IPS-NIHi7 (cell line): ENCODE measurements at regions not wholly inside any gene's neighbourhood (a gene's known extent, or its start where the extent isn't known, plus 50 kb on each side); places are given as distances from the start of the nearest gene placed in this dataset.

Experiments
- DNase-seq: peaks from one replicate; pipeline ENCODE4 v3.0.0; 2012; ENCODE audit warnings: mixed read lengths; ENCODE audit errors: extremely low spot score

DNA sequence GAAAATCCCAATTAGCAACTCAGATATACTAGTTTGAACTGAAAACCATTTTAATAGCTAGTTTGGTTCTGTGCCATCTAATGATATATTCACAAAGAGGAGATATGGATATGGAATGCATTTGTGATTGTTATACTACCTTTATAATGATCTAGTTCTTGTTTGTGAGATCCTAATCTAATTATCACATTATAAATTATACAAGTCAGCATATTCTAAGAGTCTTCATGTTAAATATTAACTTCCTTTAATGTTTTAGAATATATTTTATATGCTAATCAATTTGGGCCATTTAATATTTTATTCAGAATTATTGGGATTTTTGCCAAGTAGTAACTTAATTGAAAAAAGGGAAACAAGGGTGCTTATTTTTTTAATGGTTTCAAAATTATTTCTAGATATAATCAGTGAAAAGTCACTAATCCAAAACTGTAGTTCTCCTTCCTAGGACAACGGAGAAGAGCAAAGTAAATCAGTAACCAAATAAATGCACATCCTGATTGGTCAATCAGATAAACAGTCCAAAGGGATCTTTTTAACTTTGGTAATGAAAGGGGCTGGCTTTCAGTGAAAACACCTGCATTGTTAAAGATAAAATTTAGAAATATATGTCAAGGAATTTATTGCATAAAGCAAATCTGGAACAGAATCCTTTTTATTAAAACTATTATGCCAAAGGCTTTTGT lies 173.9 kb upstream of the MEOX2 start:
- DNase-seq: no peak

DNA sequence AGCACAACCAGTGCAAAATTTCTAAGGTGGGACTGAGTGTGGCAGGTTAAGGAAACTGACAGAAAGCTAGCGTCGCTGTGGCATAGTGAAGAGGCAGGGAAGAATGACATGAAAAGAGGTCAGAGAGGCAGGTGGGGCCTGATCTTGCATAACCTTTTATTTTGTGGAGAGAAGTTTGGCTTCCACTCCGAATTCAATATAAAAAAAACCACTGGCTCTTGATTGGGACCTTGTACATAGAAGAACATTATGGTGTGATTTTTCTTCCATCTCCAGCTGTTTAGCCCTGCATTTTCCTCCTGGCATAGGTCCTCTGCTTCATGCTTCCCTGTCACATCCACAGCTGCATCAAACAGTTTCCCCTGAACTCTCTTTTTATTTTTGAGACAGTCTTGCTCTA lies 170.5 kb upstream of the MEOX2 start:
- DNase-seq: no peak

DNA sequence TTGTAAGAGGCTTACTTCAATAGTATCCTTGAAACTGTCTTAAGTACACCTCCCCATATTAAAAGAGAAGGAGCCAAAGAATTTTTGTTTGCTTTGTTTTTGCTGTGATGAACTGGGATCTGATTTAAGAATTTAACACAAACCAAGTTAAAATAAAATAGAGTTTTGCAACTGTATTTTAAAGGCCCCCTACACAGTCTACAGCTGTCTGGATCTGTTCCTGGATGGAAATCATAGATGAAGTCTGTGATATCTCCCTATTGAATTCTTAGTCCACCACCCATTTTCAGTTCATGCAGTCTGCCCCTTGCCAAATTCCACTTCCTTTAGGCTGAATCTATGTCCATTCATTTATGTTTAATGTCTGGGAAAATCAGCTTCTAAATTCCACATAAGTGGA lies 169.8 kb upstream of the MEOX2 start:
- no peak for DNase-seq

DNA sequence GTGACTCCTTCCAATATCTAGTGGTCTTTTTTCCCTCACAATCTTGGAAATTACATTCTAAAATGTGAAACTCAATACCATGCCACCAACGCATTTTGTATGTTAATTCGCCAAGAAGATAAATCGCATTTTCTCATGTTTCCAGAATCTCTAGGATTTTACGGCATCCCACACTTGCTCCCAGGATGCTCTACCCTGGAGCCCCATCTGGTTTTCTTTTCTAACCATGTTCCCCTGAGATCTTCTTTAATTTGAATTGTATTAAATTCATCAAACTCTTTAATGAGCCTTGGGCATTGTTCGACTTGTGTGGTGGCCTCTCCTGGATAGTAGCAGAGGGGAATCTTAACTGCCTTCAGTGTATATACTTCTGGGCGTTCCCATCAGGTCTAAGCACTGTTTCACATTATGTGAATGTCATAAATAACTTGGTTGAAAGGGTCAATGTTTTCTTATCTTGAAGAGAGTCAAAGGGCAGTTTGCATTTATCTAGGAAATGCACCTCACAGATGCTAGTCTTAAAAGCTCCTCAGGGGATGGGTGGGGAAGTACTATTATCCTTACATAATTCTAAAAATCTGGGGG lies 169.1 kb upstream of the MEOX2 start:
- DNase-seq: no peak

DNA sequence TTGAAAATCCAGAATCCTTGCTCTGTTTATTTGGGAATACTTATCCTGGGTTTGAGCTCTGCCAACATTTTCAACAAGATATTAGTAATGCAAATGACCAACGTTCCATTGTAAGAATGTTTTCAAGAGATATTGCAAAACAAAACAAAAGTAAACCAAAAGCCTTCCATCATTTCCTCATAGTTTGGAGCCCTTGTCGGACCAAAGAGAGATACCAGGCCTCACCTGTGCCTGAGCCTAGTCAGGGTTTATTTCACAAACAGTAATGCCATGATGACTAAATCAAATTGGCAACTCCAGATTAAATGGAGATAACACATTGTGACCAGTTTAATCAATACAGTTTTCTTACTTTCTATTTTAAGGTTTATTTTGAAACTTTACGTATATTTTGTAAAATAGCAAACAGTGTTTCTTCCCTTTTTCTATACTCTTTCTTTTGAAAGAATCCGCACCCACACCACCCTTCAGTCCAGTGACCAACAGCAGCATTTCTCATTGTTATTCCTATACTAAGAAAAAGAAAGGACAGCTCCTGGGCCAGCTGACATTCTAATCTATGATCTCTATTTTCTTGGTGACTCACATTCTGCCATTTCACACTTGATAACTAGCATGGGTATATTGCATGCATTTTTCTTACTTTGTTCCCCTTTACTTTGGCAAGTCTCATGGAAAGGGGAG lies 168.5 kb upstream of the MEOX2 start:
- DNase-seq: no peak

DNA sequence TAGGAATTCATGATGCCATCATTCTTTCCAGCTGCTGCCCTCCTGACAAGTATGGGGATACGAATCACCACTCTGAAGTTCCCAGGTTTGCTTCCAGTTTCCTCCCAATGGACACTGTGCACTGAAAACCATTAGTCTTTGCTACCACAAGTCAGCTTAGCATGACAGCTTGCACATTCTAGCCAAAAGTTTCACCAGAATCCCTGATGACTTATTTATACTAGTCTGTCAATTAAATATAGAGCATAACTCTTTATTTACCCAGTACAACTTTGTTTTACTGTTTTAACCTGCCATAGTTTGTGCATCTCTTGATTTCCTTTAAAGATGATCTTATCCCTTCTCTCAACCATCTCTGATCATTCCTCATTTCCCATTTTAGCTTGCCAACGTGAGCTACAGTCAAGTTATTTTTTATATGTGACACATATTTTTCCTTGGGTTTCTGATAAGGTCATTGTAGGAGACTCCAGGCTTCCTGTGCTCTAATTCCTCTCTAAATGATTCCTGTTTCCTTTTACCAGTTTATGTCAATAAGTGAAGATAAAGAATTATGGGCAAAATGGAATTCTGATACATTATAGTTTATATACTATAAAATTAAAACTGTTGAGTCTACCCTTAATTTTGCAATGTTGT lies 167.5 kb upstream of the MEOX2 start:
- no peak for DNase-seq

DNA sequence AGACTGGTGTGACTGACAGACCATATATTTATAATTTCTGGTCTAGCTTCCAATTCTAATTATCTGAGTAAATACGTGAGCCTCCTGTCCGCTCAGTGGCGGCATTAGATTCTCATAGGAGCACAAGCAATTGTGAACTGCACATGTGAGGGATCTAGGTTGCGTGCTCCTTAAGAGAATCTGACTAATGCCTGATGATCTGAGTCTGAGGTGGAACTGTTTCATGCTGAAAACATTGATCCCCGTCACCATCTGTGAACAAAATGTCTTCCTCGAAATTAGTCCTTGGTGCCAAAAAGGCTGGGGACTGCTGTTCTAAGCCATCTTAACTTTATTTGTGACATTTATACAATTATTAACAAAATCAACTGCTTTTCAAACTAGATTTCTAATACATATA lies 164.7 kb upstream of the MEOX2 start:
- no peak for DNase-seq

DNA sequence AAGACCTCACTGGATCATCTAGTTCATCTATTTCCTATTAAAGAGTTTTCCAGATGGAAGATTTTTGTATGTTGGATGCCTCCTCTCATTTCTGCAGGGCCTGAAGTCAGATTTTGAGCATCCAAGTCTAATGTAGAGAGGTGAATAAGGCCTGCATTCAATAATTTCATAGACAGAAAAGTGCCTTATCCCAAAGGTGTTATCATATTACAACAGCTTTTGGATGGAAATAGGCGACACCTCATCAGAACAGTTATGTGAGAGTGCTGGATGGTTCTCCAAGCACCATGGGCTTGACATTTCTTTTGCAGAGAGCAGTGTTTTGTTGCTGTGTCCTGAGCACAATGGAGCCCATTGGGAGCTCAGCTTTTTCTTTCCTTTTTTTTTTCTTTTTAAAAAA lies 162.4 kb upstream of the MEOX2 start:
- DNase-seq: no peak

DNA sequence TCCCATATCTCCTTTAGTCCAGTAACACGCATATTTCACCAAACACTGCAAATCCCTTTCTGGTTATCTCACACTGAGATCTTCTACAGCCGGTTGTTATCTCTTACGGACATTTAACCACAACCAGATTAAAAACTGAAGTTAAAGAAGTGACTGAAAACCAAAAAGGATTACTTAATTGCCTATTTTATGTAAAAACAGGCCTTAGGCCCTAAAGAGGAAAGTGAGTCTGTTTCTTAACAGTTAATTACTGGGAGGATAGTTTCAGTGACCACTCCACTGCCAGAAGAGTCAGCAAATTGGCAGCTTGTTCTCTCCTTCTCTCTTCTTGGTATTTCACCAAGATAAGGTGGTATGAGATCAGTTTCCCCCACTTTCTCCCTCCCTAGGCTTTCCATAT lies 161.9 kb upstream of the MEOX2 start:
- no peak for DNase-seq

DNA sequence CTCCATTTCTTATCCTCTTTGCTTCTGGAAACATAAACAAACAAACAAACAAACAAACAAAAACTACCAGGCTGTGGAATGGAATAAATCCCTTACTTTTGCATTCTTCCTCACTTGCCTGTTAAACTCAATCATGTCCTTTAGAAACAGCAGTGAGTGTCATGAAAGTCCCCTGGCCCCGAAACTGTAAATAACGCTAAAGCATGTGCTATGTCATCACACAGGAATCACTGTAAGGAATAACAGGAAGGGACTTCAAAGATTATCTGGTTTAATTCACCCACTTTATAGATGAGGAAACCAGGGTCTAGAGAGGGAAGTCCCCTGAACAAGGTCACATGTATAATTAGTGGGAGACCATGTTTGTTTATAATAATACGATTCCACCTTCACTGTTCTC lies 159.4 kb upstream of the MEOX2 start:
- no peak for DNase-seq

DNA sequence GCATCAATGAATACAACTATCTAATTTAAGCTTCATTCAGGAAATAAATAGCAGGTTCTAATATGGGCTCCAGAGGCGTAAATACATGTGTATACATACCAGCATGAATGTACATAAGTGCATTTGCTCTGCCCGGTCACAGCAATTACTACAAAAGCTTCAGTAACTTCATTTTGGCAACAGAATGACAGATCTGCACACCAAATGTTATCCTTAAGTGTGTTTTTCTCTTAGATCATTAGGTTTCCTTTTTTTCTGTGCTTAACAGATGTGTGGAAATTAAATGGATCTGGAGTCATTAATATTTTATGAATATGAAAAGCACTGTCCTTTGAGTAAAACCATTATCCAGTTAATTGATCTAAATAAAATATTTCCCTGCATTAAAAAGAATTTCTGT lies 159.0 kb upstream of the MEOX2 start:
- no peak for DNase-seq

DNA sequence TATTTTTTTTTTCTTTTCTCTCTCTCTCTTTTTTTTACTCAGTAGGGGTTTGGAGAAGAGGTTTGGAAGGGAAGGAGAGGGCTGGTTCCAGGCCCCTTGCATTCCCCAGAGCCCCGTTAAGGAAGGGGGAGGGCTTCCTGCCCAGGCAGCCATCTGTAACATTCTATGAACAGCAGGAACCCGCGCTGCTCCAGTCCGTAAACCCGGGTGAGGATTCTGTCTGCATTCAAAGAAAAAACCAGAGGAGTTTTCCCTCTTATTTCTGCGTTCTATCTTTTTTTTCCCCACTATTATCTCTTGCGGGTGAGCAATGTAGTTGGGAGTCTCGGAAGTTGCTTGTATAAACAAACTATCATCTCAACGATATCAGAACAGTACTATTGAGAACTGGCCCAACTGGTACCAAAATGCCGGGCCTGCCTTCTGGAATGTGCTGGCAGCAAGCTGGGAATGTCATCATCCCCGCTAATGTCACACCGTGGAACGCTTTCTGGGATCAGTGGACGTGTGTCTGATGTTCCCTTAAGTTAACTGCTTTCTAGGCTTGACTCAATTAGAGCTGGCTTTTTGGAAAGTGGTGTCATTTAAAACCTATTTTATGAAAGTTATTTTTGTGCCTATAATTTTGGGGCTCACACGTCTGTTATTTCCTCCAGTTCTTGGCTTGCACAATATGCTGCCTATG lies 153.1 kb upstream of the MEOX2 start:
- peak; percentile 81 for DNase-seq

DNA sequence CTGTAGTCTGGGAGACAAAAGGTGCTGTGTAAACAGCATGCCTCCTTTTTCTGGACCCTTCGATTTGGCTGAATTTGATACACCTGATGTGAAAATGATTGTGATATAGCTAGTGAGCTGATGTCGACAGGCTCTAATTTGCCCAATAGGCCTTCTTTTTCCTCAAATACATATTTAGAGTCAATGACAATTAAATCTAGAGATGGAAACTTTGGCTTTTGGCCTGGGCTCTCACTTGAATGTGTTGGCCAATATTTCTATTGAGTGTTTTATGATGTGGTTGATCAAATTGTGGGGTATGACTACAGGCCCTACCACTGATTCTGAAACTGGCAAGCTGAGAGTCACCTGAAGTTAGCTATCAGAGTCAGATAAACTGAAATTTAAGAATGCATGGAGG lies 151.8 kb upstream of the MEOX2 start:
- DNase-seq: no peak

DNA sequence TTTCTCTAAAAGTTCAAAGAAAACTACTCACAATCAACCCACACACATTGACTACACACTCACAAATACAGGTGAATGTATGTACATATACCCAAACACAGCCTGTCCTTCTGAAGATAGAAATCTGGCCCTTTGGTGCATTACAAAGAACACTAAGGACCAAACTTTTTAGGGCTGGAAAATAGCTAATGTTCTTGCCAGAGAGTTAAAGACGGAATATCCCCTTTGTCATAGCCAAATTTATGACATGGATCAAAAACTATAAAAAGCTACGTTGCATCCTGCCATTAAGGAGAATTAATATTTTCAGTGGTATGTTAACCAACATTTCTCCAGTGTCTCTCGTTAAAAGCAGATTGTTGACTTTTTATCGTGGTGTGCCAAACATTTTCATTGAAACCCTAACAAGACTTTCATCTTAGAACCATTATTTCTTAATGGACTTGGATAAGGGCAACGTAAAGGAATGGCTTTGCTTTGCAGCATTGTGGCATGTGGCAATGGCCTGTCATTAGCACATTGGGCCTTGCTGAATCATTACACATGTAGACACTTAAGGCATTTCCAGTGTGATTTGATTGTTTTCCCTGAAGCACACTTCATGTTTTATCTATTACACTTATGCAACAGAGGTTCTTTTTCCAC lies 150.9 kb upstream of the MEOX2 start:
- DNase-seq: no peak

DNA sequence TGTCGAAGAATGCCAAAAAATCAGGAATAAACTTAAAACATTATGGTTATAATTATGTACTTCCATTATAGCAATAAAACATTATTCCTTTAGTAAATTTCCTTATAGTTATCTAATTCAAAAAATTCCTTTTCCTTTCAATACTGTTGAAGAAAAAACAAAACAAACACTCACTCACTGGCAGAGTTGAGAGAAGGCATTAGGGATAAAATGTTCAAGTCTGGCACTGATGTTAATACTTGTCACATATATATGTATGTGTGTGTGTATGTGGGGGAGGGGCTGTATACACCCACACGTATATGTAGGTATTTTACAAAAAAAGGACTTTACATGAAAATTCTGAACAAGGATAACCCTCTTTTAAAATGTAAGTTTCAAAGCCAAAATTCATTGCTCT lies 150.2 kb upstream of the MEOX2 start:
- DNase-seq: no peak

DNA sequence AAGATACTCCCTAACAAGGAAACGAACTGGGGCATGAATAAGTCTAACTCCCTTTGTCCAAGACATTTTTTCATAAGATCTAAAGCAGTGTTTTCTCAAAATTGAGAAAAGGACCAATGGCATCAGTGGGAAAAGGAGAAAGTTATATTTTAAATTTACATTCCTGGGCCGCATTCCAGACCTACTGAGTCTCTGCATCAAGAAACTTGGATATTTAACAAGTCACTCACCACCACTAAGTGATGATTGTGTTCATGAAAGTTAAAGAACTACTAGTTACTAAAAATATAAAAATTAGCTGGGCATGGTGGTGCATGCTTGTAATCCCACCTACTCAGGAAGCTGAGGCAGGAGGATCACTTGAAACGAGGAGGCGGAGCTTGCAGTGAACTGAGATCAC lies 149.6 kb upstream of the MEOX2 start:
- no peak for DNase-seq

DNA sequence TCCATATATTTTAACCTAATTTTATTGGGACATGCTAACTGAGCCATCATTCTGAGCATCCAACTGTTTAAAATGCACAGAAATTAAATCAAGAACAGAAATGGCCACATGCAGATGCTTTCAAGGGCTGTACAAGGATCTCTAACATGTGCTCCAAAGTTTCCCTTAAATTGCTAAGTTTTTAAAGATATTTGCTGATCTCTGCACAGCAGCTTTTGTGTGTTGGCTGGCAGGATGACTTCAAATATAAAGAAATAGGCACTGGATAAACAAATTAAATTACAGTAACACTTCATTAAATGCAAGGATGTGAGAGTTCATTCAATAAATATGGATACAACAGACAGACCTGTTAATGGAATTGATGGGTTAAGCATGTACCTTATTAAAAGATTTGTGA lies 148.0 kb upstream of the MEOX2 start:
- no peak for DNase-seq

DNA sequence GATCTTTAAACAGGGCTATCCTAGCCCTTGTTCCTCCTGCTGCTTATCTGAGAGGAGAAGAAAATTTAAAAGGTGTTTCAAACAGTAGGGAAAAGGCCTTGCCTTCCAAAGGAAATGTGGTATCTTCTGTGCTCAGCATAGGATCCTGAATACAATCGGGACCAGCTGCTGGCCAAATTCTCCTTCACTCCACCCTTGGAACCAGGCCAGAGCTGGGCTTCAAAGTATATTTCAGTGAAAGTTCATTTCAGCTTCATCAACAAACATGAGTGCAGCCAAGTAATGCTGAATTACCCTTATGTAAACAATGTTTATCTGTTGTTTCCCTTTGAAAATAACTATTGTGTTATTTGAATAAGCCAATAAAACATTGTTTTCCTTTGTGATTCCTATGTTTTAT lies 146.5 kb upstream of the MEOX2 start:
- no peak for DNase-seq

DNA sequence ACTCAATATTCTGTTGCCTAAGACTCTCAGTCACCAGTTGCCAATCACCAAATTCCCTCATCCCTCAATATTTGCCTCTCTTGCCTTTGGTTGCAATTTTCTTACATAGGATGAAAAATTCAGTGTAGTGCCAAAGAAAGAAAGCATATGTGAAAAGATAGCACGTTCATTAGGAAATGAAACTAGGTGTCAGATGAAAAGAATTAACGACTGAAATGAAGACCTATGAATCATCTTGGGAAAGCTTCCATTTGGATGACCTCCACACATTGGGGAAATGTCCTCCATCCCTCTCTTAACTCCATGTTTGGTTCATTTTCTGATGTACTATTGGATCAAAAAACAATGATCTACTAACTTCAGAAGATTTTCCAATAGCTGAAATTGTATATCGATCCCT lies 145.1 kb upstream of the MEOX2 start:
- no peak for DNase-seq

DNA sequence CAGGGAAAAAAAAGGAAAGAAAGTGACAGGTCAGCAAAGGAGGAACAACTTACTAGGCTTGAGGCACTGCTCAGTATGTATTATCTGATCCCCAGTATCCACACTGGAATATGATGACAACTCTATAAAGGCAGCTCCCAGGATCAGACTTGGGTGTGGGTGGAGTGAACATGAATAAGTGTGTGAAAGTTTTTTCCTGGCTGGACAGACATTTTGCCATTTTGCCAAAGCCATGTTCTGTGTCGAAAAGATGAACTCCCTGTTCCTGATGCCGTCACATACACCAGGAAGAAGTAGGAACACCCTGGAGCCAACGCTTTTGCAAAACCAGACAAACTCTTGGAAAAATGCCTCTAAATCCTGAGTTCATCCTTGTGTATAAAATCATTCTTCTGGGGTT lies 143.2 kb upstream of the MEOX2 start:
- no peak for DNase-seq

DNA sequence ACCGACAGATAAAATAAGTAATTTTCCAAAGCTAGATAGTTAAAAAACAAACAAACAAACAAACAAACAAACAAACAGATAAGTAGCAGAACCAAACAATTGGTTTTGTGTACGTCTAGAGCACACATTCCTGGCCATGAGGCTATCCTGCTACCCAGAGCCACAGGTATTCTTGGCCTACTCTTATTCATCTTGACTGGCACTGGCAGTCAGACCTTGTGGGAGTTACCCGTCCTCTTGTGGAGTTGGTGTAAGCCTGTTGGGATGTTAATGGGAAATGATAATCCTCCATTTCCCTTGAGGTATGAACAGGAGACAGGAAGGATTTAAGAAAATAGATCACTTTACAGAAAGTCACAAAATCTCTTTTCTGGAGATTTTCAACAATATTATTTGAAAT lies 142.4 kb upstream of the MEOX2 start:
- DNase-seq: no peak
